HepG2 (cell line): ENCODE measurements at regions not wholly inside any gene's neighbourhood (a gene's known extent, or its start where the extent isn't known, plus 50 kb on each side); places are given as distances from the start of the nearest gene placed in this dataset.

Experiments used
- BCLAF1 ChIP-seq: fragments of 450-650 bp; IDR thresholded peaks from 2 replicates; pipeline ENCODE4 v1.6.1; 2017; ENCODE audit warnings: mild to moderate bottlenecking
- BHLHE40 ChIP-seq: IDR thresholded peaks from 2 replicates; pipeline ENCODE4 v1.6.1; 2011; ENCODE audit warnings: low read length, improper control_type of control experiment
- CHD4 ChIP-seq: fragments of 200-600 bp; sonication (generic); IDR thresholded peaks from 2 replicates; pipeline ENCODE4 v1.7.0; 2017; ENCODE audit warnings: mild to moderate bottlenecking, low read length, borderline replicate concordance
- FOXP1 ChIP-seq, 2 experiments: fragments of 450-650 bp in 1 of 2; IDR thresholded peaks; 2 replicates each; pipeline ENCODE4 v1.6.1; 2017 to 2018; ENCODE audit warnings: antibody characterized with exemption in 1 of 2
- FOXP4 ChIP-seq: sonication (generic); formaldehyde crosslinking; IDR thresholded peaks from 2 replicates; pipeline ENCODE4 v1.4.0; 2020; ENCODE audit warnings: missing genetic modification reagents
- KLF6 ChIP-seq: IDR thresholded peaks from 2 replicates; pipeline ENCODE4 v1.8.0; 2016; ENCODE audit warnings: missing biosample characterization, missing genetic modification reagents
- POLR2A ChIP-seq, 2 experiments: IDR thresholded peaks; 2 replicates each; pipeline ENCODE4 v1.6.1; 2011; ENCODE audit warnings: low read depth in 2 of 2, low read length in 2 of 2, mild to moderate bottlenecking in 1 of 2, moderate library complexity in 1 of 2; ENCODE audit not compliant: insufficient read depth in 1 of 2
- RFX5 ChIP-seq: IDR thresholded peaks from 2 replicates; pipeline ENCODE4 v1.6.1; 2011; ENCODE audit warnings: low read depth, low read length, improper control_type of control experiment
- SP1 ChIP-seq, 2 experiments: fragments of 450-650 bp in 1 of 2; sonication (generic) in 1 of 2; formaldehyde crosslinking in 1 of 2; IDR thresholded peaks; 2 replicates each; pipeline versions ENCODE4 v1.4.0 to v1.6.1; 2016 to 2020; ENCODE audit warnings: missing genetic modification reagents in 1 of 2
- ZBTB34 ChIP-seq: sonication (generic); formaldehyde crosslinking; IDR thresholded peaks from 2 replicates; pipeline ENCODE4 v1.8.0; 2022; ENCODE audit warnings: mild to moderate bottlenecking, missing genetic modification reagents
- ZNF18 ChIP-seq: sonication (generic); formaldehyde crosslinking; IDR thresholded peaks from 2 replicates; pipeline ENCODE4 v1.8.0; 2022; ENCODE audit warnings: mild to moderate bottlenecking, missing genetic modification reagents; ENCODE audit not compliant: insufficient replicate concordance
- ZNF564 ChIP-seq: sonication (generic); formaldehyde crosslinking; IDR thresholded peaks from 2 replicates; pipeline ENCODE4 v1.8.1; 2023; ENCODE audit warnings: mild to moderate bottlenecking, missing genetic modification reagents
- ZNF746 ChIP-seq: sonication (generic); formaldehyde crosslinking; IDR thresholded peaks from 2 replicates; pipeline ENCODE4 v1.8.0; 2022; ENCODE audit warnings: mild to moderate bottlenecking, missing genetic modification reagents
- ZNF749 ChIP-seq: sonication (generic); formaldehyde crosslinking; IDR thresholded peaks from 2 replicates; pipeline ENCODE4 v1.8.0; 2022; ENCODE audit warnings: mild to moderate bottlenecking, missing genetic modification reagents, moderate library complexity, borderline replicate concordance

- TF ChIP-seq ZNF749 (no peak), ZBTB34 (no peak), FOXP4 (no peak), BHLHE40 (no peak), ZNF746 (CRISPR knock-in tag) (no peak), RFX5 (no peak), BCLAF1 (no peak), ZNF18 (CRISPR knock-in tag) (no peak), FOXP1 (IDR thresholded peaks at IDR 0.05) (no peak), FOXP1 (CRISPR knock-in tag; IDR thresholded peaks at IDR 0.05) (no peak), CHD4 (no peak), SP1 (IDR thresholded peaks at IDR 0.05) (no peak), SP1 (CRISPR knock-in tag; IDR thresholded peaks at IDR 0.05) (no peak), POLR2A (IDR thresholded peaks at IDR 0.05; ENCODE audit: insufficient read depth in 1 of 2, low read depth in 2 of 2, low read length in 2 of 2) (no peak), ZNF564 (CRISPR knock-in tag) (no peak), KLF6 (no peak)
Observed at GRCh38 chr5:103764403-103764802, 201.8 kb upstream of the NUDT12 start.
